ENCODE measurements at regions not wholly inside any gene's neighbourhood (a gene's known extent, or its start where the extent isn't known, plus 50 kb on each side); places are given as distances from the start of the nearest gene placed in this dataset.
"Not testable (repeated sequence)": the region's sequence is repeated elsewhere in the genome, so short reads cannot be mapped to it uniquely, and the experiment has no call there.

- DNase-seq, result no peak
Measured at GRCh38 chr20:55386686-55387085, 618.6 kb downstream of the CBLN4 start.

- DNase-seq, result no peak
Measured at GRCh38 chr20:55375920-55376319, 629.4 kb downstream of the CBLN4 start.

GRCh38 chr20:55365745-55366144 lies 639.6 kb downstream of the CBLN4 start:
- DNase-seq, result no peak

GRCh38 chr20:55360895-55361294 lies 644.4 kb downstream of the CBLN4 start:
- DNase-seq, result no peak

GRCh38 chr20:55354720-55355119 lies 650.6 kb downstream of the CBLN4 start:
- DNase-seq, result no peak

GRCh38 chr20:55353206-55353605 lies 652.1 kb downstream of the CBLN4 start:
- no peak for DNase-seq

- no peak for DNase-seq
Measured at GRCh38 chr20:55348223-55348622, 657.1 kb downstream of the CBLN4 start.

- DNase-seq, result no peak
Measured at GRCh38 chr20:55342822-55343221, 662.5 kb downstream of the CBLN4 start.

- no peak for DNase-seq
Measured at GRCh38 chr20:55333798-55334197, 671.5 kb downstream of the CBLN4 start.

GRCh38 chr20:55329108-55329507 lies 676.2 kb downstream of the CBLN4 start:
- no peak for DNase-seq

- DNase-seq, result no peak
Measured at GRCh38 chr20:55322745-55323144, 682.6 kb downstream of the CBLN4 start.

- no peak for DNase-seq
Measured at GRCh38 chr20:55316753-55317152, 688.6 kb downstream of the CBLN4 start.

- not testable (repeated sequence) for DNase-seq
Measured at GRCh38 chr20:55310844-55311243, 694.5 kb downstream of the CBLN4 start.

GRCh38 chr20:55291261-55291660 lies 714.1 kb downstream of the CBLN4 start:
- DNase-seq, result no peak

GRCh38 chr20:55283889-55284288 lies 721.4 kb downstream of the CBLN4 start:
- no peak for DNase-seq

GRCh38 chr20:55273149-55273548 lies 732.2 kb downstream of the CBLN4 start:
- no peak for DNase-seq

- DNase-seq, result no peak
Measured at GRCh38 chr20:55271371-55271770, 733.9 kb downstream of the CBLN4 start.

- no peak for DNase-seq
Measured at GRCh38 chr20:55269913-55270312, 735.4 kb downstream of the CBLN4 start.

- DNase-seq, result no peak
Measured at GRCh38 chr20:55266361-55266760, 739.0 kb downstream of the CBLN4 start.

GRCh38 chr20:55264703-55265239 lies 740.5 kb downstream of the CBLN4 start:
- no peak for DNase-seq

GRCh38 chr20:55258559-55258958 lies 746.8 kb downstream of the CBLN4 start:
- DNase-seq, result no peak

- DNase-seq, result no peak
Measured at GRCh38 chr20:55255016-55255415, 750.3 kb downstream of the CBLN4 start.

GRCh38 chr20:55253781-55254180 lies 751.5 kb downstream of the CBLN4 start:
- no peak for DNase-seq

GRCh38 chr20:55252521-55252920 lies 752.8 kb downstream of the CBLN4 start:
- no peak for DNase-seq

- no peak for DNase-seq
Measured at GRCh38 chr20:55251170-55251569, 754.1 kb downstream of the CBLN4 start.

GRCh38 chr20:55242853-55243252 lies 762.5 kb downstream of the CBLN4 start:
- no peak for DNase-seq

Measured in NCI-H187 treated with DMSO at 0.1 percent for 48 hours (cell line).